GM10266 (cell line): ENCODE measurements at regions not wholly inside any gene's neighbourhood (a gene's known extent, or its start where the extent isn't known, plus 50 kb on each side); places are given as distances from the start of the nearest gene placed in this dataset.
"Not testable (repeated sequence)": the region's sequence is repeated elsewhere in the genome, so short reads cannot be mapped to it uniquely, and the experiment has no call there.

Experiments used
- DNase-seq: peaks from one replicate; pipeline ENCODE4 v3.0.0; 2012; ENCODE audit errors: extremely low spot score
- CTCF ChIP-seq: IDR thresholded peaks from 2 replicates; pipeline ENCODE4 v1.5.1; 2012; ENCODE audit warnings: mild to moderate bottlenecking, low read depth; ENCODE audit not compliant: control insufficient read depth, insufficient read depth; ENCODE audit errors: missing control alignments

- TF ChIP-seq CTCF = no peak
- no peak for DNase-seq
These were observed 128.7 kb downstream of the GPR85 start for GRCh38 chr7:112957901-112958300.

- DNase-seq = not testable (repeated sequence)
These were observed 133.6 kb downstream of the GPR85 start for GRCh38 chr7:112953031-112953430.

GRCh38 chr7:112951070-112951469 is 135.6 kb downstream of the GPR85 start:
- no peak for DNase-seq
- TF ChIP-seq CTCF = no peak

GRCh38 chr7:112949682-112950081 is 136.9 kb downstream of the GPR85 start:
- not testable (repeated sequence) for DNase-seq

- no peak for DNase-seq
- TF ChIP-seq CTCF = no peak
These were observed 140.3 kb downstream of the GPR85 start for GRCh38 chr7:112946350-112946749.

GRCh38 chr7:112945046-112945445 is 141.6 kb downstream of the GPR85 start:
- no peak for DNase-seq
- TF ChIP-seq CTCF = no peak

GRCh38 chr7:112942981-112943380 is 143.6 kb downstream of the GPR85 start:
- TF ChIP-seq CTCF = no peak
- DNase-seq = no peak

- not testable (repeated sequence) for DNase-seq
These were observed 144.5 kb downstream of the GPR85 start for GRCh38 chr7:112942125-112942524.

GRCh38 chr7:112940314-112940732 is 146.3 kb downstream of the GPR85 start:
- TF ChIP-seq CTCF = no peak

More at GRCh38 chr7:112940314-112940732, 146.3 kb downstream of the GPR85 start:
- no peak for DNase-seq
